B cell (primary cell): ENCODE measurements at regions not wholly inside any gene's neighbourhood (a gene's known extent, or its start where the extent isn't known, plus 50 kb on each side); places are given as distances from the start of the nearest gene placed in this dataset.

ENCODE experiments used
- ATAC-seq: fragments of 200-7000 bp; cut with Tn5 transposase; one replicate; pipeline ENCODE4 v1.10.0; 2021; ENCODE audit warnings: low read depth, mild to moderate bottlenecking, moderate number of reproducible peaks, moderate library complexity
- CTCF ChIA-PET: fragments of 350-600 bp; sonication (Branson Sonifier 250); formaldehyde crosslinking; loops from one replicate; lab custom pipeline; 2021; ENCODE audit warnings: antibody characterized with exemption, inconsistent platforms; lab: Charles Lee
- POLR2A ChIA-PET: fragments of 350-600 bp; sonication (Branson Sonifier 250); formaldehyde crosslinking; loops from one replicate; lab custom pipeline; 2021; ENCODE audit warnings: antibody characterized with exemption; lab: Charles Lee
- DNase-seq: peaks from one replicate; pipeline ENCODE4 v3.0.0; 2013
- H2AFZ ChIP-seq: 2 replicates; pipeline ENCODE4 v1.6.1; 2012; ENCODE audit warnings: mild to moderate bottlenecking, low read depth, low read length; ENCODE audit not compliant: insufficient read depth, poor library complexity, severe bottlenecking
- H3K27ac ChIP-seq, 2 donors: 1 replicate in 1 of 2; 2 replicates in 1 of 2; pipeline ENCODE4 v1.5.1; 2012 to 2013; ENCODE audit warnings: low read length in 2 of 2, mild to moderate bottlenecking in 2 of 2, moderate library complexity in 1 of 2
- H3K27me3 ChIP-seq, 4 experiments: fragments of 200-600 bp in 1 of 4; sonication (generic) in 1 of 4; replicated peaks in 1 of 4; 1 replicate in 2 of 4; 2 replicates in 2 of 4; pipeline versions ENCODE4 v1.6.1 to v1.7.0; 2013 to 2016; ENCODE audit warnings: low read length in 3 of 4, mild to moderate bottlenecking in 2 of 4, mixed read lengths in 1 of 4, moderate library complexity in 1 of 4; ENCODE audit not compliant: insufficient read depth in 4 of 4, control insufficient read depth in 3 of 4; ENCODE audit errors: control extremely low read depth in 1 of 4
- H3K36me3 ChIP-seq, 2 experiments: replicated peaks in 1 of 2; 1 replicate in 1 of 2; 2 replicates in 1 of 2; pipeline versions ENCODE4 v1.6.1 to v1.7.1; 2013; ENCODE audit warnings: low read length in 1 of 2; ENCODE audit not compliant: insufficient read depth in 2 of 2, control insufficient read depth in 1 of 2; ENCODE audit errors: control extremely low read depth in 1 of 2, extremely low read depth in 1 of 2
- H3K4me1 ChIP-seq, 2 donors: fragments of 200-600 bp in 1 of 2; sonication (generic) in 1 of 2; 1 replicate in 1 of 2; 2 replicates in 1 of 2; pipeline versions ENCODE4 v1.5.1 to v1.6.1; 2013 to 2017; ENCODE audit warnings: low read length in 2 of 2; ENCODE audit not compliant: control insufficient read depth in 2 of 2, insufficient read depth in 2 of 2
- H3K4me2 ChIP-seq: replicated peaks from 2 replicates; pipeline ENCODE3; 2012; ENCODE audit warnings: mild to moderate bottlenecking, low read depth, low read length; ENCODE audit not compliant: poor library complexity, severe bottlenecking
- H3K4me3 ChIP-seq, 5 experiments: fragments of 200-600 bp in 1 of 5; sonication (generic) in 1 of 5; 1 replicate in 3 of 5; 2 replicates in 2 of 5; pipeline versions ENCODE4 v1.5.1 to v1.7.0; 2011 to 2016; ENCODE audit warnings: low read length in 4 of 5, mild to moderate bottlenecking in 4 of 5, low read depth in 2 of 5, control low read depth in 1 of 5, moderate library complexity in 1 of 5; ENCODE audit not compliant: insufficient read depth in 1 of 5; ENCODE audit errors: control extremely low read depth in 1 of 5, extremely low read depth in 1 of 5
- H3K79me2 ChIP-seq: fragments of 200-600 bp; sonication (generic); one replicate; pipeline ENCODE4 v1.6.0; 2016; ENCODE audit warnings: low read length; ENCODE audit not compliant: control insufficient read depth, insufficient read depth
- H3K9ac ChIP-seq: fragments of 200-600 bp; sonication (generic); 2 replicates; pipeline ENCODE4 v1.6.1; 2017; ENCODE audit warnings: mild to moderate bottlenecking, low read length, moderate library complexity
- H3K9me3 ChIP-seq, 3 donors: one replicate each; pipeline versions ENCODE4 v1.6.1 to v1.7.1; 2013; ENCODE audit warnings: low read length in 2 of 3; ENCODE audit not compliant: control insufficient read depth in 2 of 3, insufficient read depth in 1 of 3; ENCODE audit errors: control extremely low read depth in 1 of 3
- H4K20me1 ChIP-seq: 2 replicates; pipeline ENCODE4 v1.6.0; 2012; ENCODE audit warnings: mild to moderate bottlenecking, low read length; ENCODE audit not compliant: insufficient read depth, control insufficient read depth, poor library complexity, severe bottlenecking
- H3K27ac Mint-ChIP-seq: one replicate; pipeline ENCODE4 v1.8.0; 2021; ENCODE audit warnings: mixed read lengths
- H3K27me3 Mint-ChIP-seq: one replicate; pipeline ENCODE4 v1.8.0; 2021; ENCODE audit warnings: mixed read lengths
- H3K4me1 Mint-ChIP-seq: one replicate; pipeline ENCODE4 v1.8.0; 2021; ENCODE audit warnings: mixed read lengths
- H3K4me3 Mint-ChIP-seq: one replicate; pipeline ENCODE4 v1.8.0; 2021; ENCODE audit warnings: mixed read lengths
- H3K9me3 Mint-ChIP-seq: one replicate; pipeline ENCODE4 v1.8.0; 2022; ENCODE audit warnings: mixed read lengths; ENCODE audit not compliant: insufficient read depth
- EZH2 ChIP-seq: IDR thresholded peaks from 2 replicates; pipeline ENCODE4 v1.6.1; 2012; ENCODE audit warnings: borderline replicate concordance, low read depth, mild to moderate bottlenecking, moderate library complexity, low read length; ENCODE audit not compliant: insufficient read depth, poor library complexity, severe bottlenecking
- WGBS: methylation state at CpG from one replicate; pipeline ENCODE4 v1.1.5; 2013; ENCODE audit warnings: missing lambda C conversion rate; ENCODE audit not compliant: insufficient coverage; 5-methylcytosine and 5-hydroxymethylcytosine counted together
- intact Hi-C: fragments of 100-400 bp; cut with micrococcal nuclease; formaldehyde crosslinking; loops from one replicate; pipeline ENCODE4 v1.10.0; 2022
- TF ChIP-seq, protein P1 (sequence below): fragments of 200-600 bp; IDR thresholded peaks from one replicate; pipeline ENCODE4 v1.8.0; 2022; ENCODE audit warnings: antibody characterized with exemption, mild to moderate bottlenecking

DNA sequence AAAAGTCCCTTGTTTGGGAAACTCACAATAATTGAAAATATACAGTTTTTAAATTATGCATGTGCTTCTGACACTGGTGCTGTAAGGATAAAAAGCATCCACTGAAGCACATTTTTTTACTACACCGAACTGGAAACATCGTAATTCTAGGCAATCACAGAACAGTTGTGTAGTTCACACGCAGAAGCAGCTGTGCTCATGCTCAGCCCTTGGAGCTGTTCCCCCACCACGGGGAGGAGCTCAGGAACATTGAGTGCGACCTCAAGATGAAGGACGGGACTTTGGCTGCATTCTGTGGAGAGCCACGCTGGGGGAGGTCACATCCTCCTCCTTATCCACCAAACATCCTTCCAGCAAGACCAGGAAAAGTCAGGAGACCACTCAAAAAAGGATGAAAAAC is 466.3 kb upstream of the CDH4 start:
- Mint-ChIP-seq H3K4me1 (no peaks in the 10 kb centered on the region), H3K4me3 (no peak overlapping the region), H3K9me3 (no peaks in the 10 kb centered on the region), H3K27ac (no peak overlapping the region), H3K27me3 (no peaks in the 10 kb centered on the region)
- TF ChIP-seq, protein P1, sequence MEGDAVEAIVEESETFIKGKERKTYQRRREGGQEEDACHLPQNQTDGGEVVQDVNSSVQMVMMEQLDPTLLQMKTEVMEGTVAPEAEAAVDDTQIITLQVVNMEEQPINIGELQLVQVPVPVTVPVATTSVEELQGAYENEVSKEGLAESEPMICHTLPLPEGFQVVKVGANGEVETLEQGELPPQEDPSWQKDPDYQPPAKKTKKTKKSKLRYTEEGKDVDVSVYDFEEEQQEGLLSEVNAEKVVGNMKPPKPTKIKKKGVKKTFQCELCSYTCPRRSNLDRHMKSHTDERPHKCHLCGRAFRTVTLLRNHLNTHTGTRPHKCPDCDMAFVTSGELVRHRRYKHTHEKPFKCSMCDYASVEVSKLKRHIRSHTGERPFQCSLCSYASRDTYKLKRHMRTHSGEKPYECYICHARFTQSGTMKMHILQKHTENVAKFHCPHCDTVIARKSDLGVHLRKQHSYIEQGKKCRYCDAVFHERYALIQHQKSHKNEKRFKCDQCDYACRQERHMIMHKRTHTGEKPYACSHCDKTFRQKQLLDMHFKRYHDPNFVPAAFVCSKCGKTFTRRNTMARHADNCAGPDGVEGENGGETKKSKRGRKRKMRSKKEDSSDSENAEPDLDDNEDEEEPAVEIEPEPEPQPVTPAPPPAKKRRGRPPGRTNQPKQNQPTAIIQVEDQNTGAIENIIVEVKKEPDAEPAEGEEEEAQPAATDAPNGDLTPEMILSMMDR: no peak
- TF ChIP-seq EZH2: no peak
- DNase-seq (no peak), ATAC-seq (no peak)
- no peak overlapping the region for H3K27ac ChIP-seq
- 77% methylated on average over 7 of the region's 7 CpGs for whole genome bisulfite sequencing
- no peaks in the 10 kb centered on the region for H3K4me1 ChIP-seq
- no peak overlapping the region for H3K9ac ChIP-seq
- H3K36me3 ChIP-seq: no peaks in the 10 kb centered on the region
- CTCF ChIA-PET: no interaction called here
- H3K4me3 ChIP-seq: no peak overlapping the region
- no peaks in the 10 kb centered on the region for H4K20me1 ChIP-seq
- POLR2A ChIA-PET: no interaction called here
- H3K79me2 ChIP-seq: no peaks in the 10 kb centered on the region
- H2AFZ ChIP-seq: no peak overlapping the region
- intact Hi-C loops: no loop called here
- H3K9me3 ChIP-seq: peaks cover 0 to 12% (median 0%) of the 10 kb centered on the region in 3 donors
- H3K27me3 ChIP-seq: no peaks in the 10 kb centered on the region
- H3K4me2 ChIP-seq: no peak overlapping the region

DNA sequence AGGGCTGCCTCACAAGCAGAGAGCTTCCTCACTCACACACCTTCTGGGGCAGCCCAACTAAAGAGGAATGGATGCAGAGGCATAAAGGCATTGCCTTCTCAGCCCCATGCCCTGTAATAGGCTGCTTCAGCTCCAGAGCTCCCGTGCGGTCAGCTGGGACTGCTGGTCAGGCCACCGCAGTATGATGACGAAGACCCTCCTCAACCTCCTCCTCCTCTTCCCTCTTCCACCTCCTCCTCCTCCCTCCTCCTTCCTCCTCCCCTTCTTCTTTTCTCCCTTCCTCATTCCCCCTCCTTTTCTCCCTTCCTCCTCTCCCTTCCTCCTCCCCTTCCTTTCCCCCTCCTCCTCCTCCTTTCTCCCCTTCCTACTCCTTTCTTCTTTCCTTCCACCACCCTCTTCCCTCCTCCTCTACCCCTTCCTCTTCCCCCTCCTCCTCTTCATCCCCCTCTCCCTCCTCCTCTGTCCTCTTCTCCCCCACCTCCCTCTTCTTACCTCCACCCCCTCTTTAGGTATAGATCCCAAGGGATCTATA is 465.3 kb upstream of the CDH4 start:
- H3K4me3 Mint-ChIP-seq: no peak overlapping the region
- POLR2A ChIA-PET: no interaction called here
- 95% methylated on average over 4 of the region's 4 CpGs for WGBS

More for the DNA sequence above, 465.3 kb upstream of the CDH4 start:
- Histone ChIP-seq H3K27me3 (no peaks in the 10 kb centered on the region), H3K27ac (no peak overlapping the region), H3K36me3 (no peaks in the 10 kb centered on the region), H3K4me1 (no peaks in the 10 kb centered on the region), H3K9ac (no peak overlapping the region), H2AFZ (no peak overlapping the region), H3K79me2 (no peaks in the 10 kb centered on the region), H4K20me1 (no peaks in the 10 kb centered on the region), H3K4me3 (no peak overlapping the region), H3K9me3 (peaks cover 0 to 12% (median 0%) of the 10 kb centered on the region in 3 donors), H3K4me2 (no peak overlapping the region)
- intact Hi-C loops: no loop called here
- Mint-ChIP-seq H3K27ac (no peak overlapping the region), H3K4me1 (no peaks in the 10 kb centered on the region), H3K27me3 (no peaks in the 10 kb centered on the region), H3K9me3 (no peaks in the 10 kb centered on the region)
- CTCF ChIA-PET: no interaction called here
- ATAC-seq: no peak
- TF ChIP-seq, protein P1: no peak
- TF ChIP-seq EZH2: no peak
- DNase-seq: no peak
